8988T (cell line): ENCODE measurements at regions not wholly inside any gene's neighbourhood (a gene's known extent, or its start where the extent isn't known, plus 50 kb on each side); places are given as distances from the start of the nearest gene placed in this dataset.

Experiments
- DNase-seq: peaks from one replicate; pipeline ENCODE4 v3.0.0; 2011

GRCh38 chr20:21653628-21654027, 51.8 kb upstream of the PAX1 start:
- no peak for DNase-seq

GRCh38 chr20:21643417-21643816, 62.0 kb upstream of the PAX1 start:
- no peak for DNase-seq

- DNase-seq = no peak
These were observed 64.9 kb upstream of the PAX1 start for GRCh38 chr20:21640556-21640955.

- no peak for DNase-seq
These were observed 71.6 kb upstream of the PAX1 start for GRCh38 chr20:21633829-21634228.

- DNase-seq = no peak
These were observed 72.8 kb upstream of the PAX1 start for GRCh38 chr20:21632735-21633053.

- DNase-seq = no peak
These were observed 73.3 kb upstream of the PAX1 start for GRCh38 chr20:21632031-21632734.

GRCh38 chr20:21628800-21629199, 76.7 kb upstream of the PAX1 start:
- no peak for DNase-seq

GRCh38 chr20:21623781-21624094, 81.7 kb upstream of the PAX1 start:
- DNase-seq = no peak

GRCh38 chr20:21623074-21623780, 82.2 kb upstream of the PAX1 start:
- no peak for DNase-seq

- no peak for DNase-seq
These were observed 83.2 kb upstream of the PAX1 start for GRCh38 chr20:21622097-21622857.

GRCh38 chr20:21618759-21619416, 86.6 kb upstream of the PAX1 start:
- DNase-seq = no peak

GRCh38 chr20:21615617-21616080, 89.8 kb upstream of the PAX1 start:
- peak; percentile 50 for DNase-seq

GRCh38 chr20:21614980-21615379, 90.5 kb upstream of the PAX1 start:
- no peak for DNase-seq

GRCh38 chr20:21613512-21613911, 92.0 kb upstream of the PAX1 start:
- DNase-seq = no peak

GRCh38 chr20:21609981-21610380, 95.5 kb upstream of the PAX1 start:
- DNase-seq = no peak

GRCh38 chr20:21609221-21609620, 95.4 kb upstream of the NKX2-2 start:
- DNase-seq = no peak

- no peak for DNase-seq
These were observed 94.9 kb upstream of the NKX2-2 start for GRCh38 chr20:21608777-21609176.

GRCh38 chr20:21607971-21608725, 94.3 kb upstream of the NKX2-2 start:
- no peak for DNase-seq

- DNase-seq = no peak
These were observed 87.9 kb upstream of the NKX2-2 start for GRCh38 chr20:21601799-21602198.

GRCh38 chr20:21586682-21587081, 72.8 kb upstream of the NKX2-2 start:
- DNase-seq = no peak

- no peak for DNase-seq
These were observed 69.8 kb upstream of the NKX2-2 start for GRCh38 chr20:21583486-21584168.

GRCh38 chr20:21577551-21577950, 63.7 kb upstream of the NKX2-2 start:
- no peak for DNase-seq
